GM23338 (cell line): ENCODE measurements at regions not wholly inside any gene's neighbourhood (a gene's known extent, or its start where the extent isn't known, plus 50 kb on each side); places are given as distances from the start of the nearest gene placed in this dataset.

ENCODE experiments used
- ATAC-seq: fragments of 200-7000 bp; cut with Tn5 transposase; 3 replicates; pipeline ENCODE4 v1.9.1; 2020
- DNase-seq: peaks from one replicate; pipeline ENCODE4 v3.0.0-alpha.2; 2015; ENCODE audit warnings: low spot score
- H2AFZ ChIP-seq: fragments of 200-600 bp; sonication (generic); 2 replicates; pipeline ENCODE4 v1.8.0; 2016; ENCODE audit warnings: antibody characterized with exemption, mild to moderate bottlenecking, moderate library complexity
- H3F3A ChIP-seq: fragments of 200-600 bp; sonication (generic); replicated peaks from 2 replicates; pipeline ENCODE4 v1.8.0; 2017; ENCODE audit warnings: antibody characterized with exemption, mixed run types, low read depth
- H3K27ac ChIP-seq: fragments of 200-600 bp; sonication (generic); 2 replicates; pipeline ENCODE4 v1.6.1; 2016; ENCODE audit warnings: low read depth
- H3K27me3 ChIP-seq: fragments of 200-600 bp; sonication (generic); 2 replicates; pipeline ENCODE4 v1.8.0; 2016; ENCODE audit warnings: mild to moderate bottlenecking, mixed run types, moderate library complexity; ENCODE audit not compliant: insufficient read depth
- H3K36me3 ChIP-seq: fragments of 200-600 bp; sonication (generic); 2 replicates; pipeline ENCODE4 v1.8.0; 2016; ENCODE audit warnings: mild to moderate bottlenecking; ENCODE audit not compliant: insufficient read depth
- H3K4me1 ChIP-seq: fragments of 200-600 bp; sonication (generic); 2 replicates; pipeline ENCODE4 v1.8.0; 2016; ENCODE audit warnings: mild to moderate bottlenecking, moderate library complexity; ENCODE audit not compliant: insufficient read depth
- H3K4me2 ChIP-seq: fragments of 200-600 bp; sonication (generic); 2 replicates; pipeline ENCODE4 v1.7.1; 2017; ENCODE audit warnings: mixed run types
- H3K4me3 ChIP-seq: fragments of 200-600 bp; sonication (generic); 2 replicates; pipeline ENCODE4 v1.6.1; 2016; ENCODE audit warnings: mixed run types
- H3K79me2 ChIP-seq: fragments of 200-600 bp; sonication (generic); replicated peaks from 2 replicates; pipeline ENCODE4 v1.8.0; 2017; ENCODE audit warnings: mild to moderate bottlenecking; ENCODE audit not compliant: insufficient read depth
- H3K9me2 ChIP-seq: fragments of 200-600 bp; sonication (generic); 2 replicates; pipeline ENCODE4 v1.8.0; 2017; ENCODE audit not compliant: insufficient read depth
- H4K20me1 ChIP-seq: fragments of 200-600 bp; sonication (generic); replicated peaks from 2 replicates; pipeline ENCODE4 v1.8.0; 2017; ENCODE audit warnings: mild to moderate bottlenecking; ENCODE audit not compliant: insufficient read depth
- H3K27ac Mint-ChIP-seq: 2 replicates; pipeline ENCODE4 v1.8.0; 2020; ENCODE audit warnings: inconsistent platforms, mild to moderate bottlenecking, moderate library complexity, mixed read lengths
- H3K27me3 Mint-ChIP-seq: 3 replicates; pipeline ENCODE4 v1.8.0; 2022; ENCODE audit warnings: low read depth, mild to moderate bottlenecking, moderate library complexity, mixed read lengths, inconsistent platforms; ENCODE audit not compliant: insufficient read depth, poor library complexity
- H3K36me3 Mint-ChIP-seq: 3 replicates; pipeline ENCODE4 v1.8.0; 2021; ENCODE audit warnings: low read depth, mild to moderate bottlenecking, inconsistent platforms, moderate library complexity, mixed read lengths
- H3K4me1 Mint-ChIP-seq: 3 replicates; pipeline ENCODE4 v1.8.0; 2020; ENCODE audit warnings: mild to moderate bottlenecking, inconsistent platforms, mixed read lengths
- H3K4me3 Mint-ChIP-seq: 3 replicates; pipeline ENCODE4 v1.8.0; 2021; ENCODE audit warnings: moderate library complexity, mild to moderate bottlenecking, inconsistent platforms, mixed read lengths
- H3K9me3 Mint-ChIP-seq: 3 replicates; pipeline ENCODE4 v1.8.0; 2020; ENCODE audit warnings: moderate library complexity, mild to moderate bottlenecking, inconsistent platforms, mixed read lengths
- CTCF ChIP-seq, 2 experiments: fragments of 200-600 bp in 1 of 2; sonication (generic) in 1 of 2; conservative IDR thresholded peaks; 2 replicates each; pipeline versions ENCODE4 v1.5.1 to v1.6.1; 2016 to 2017; ENCODE audit warnings: antibody characterized with exemption in 2 of 2, low read depth in 2 of 2, mild to moderate bottlenecking in 2 of 2, moderate library complexity in 1 of 2
- EZH2 ChIP-seq: fragments of 200-600 bp; sonication (generic); IDR thresholded peaks from one replicate; pipeline ENCODE4 v1.8.0; 2017; ENCODE audit warnings: antibody characterized with exemption, mild to moderate bottlenecking, low read depth; ENCODE audit not compliant: unreplicated experiment
- EZH2phosphoT487 ChIP-seq: fragments of 200-600 bp; sonication (generic); IDR thresholded peaks from one replicate; pipeline ENCODE4 v1.8.1; 2018; ENCODE audit warnings: antibody characterized with exemption; ENCODE audit not compliant: unreplicated experiment
- JUNB ChIP-seq: IDR thresholded peaks from one replicate; pipeline ENCODE4 v1.6.1; 2016; ENCODE audit warnings: antibody characterized with exemption; ENCODE audit not compliant: unreplicated experiment
- POLR2AphosphoS5 ChIP-seq: IDR thresholded peaks from 2 replicates; pipeline ENCODE4 v1.6.1; 2016; ENCODE audit warnings: antibody characterized with exemption, low read depth
- STAT1 ChIP-seq: IDR thresholded peaks from one replicate; pipeline ENCODE4 v1.6.1; 2016; ENCODE audit warnings: antibody characterized with exemption; ENCODE audit not compliant: unreplicated experiment
- ZNF114 ChIP-seq: fragments of 250-450 bp; sonication (Bioruptor Pico); IDR thresholded peaks from 2 replicates; pipeline ENCODE4 v1.5.0; 2020; ENCODE audit warnings: mild to moderate bottlenecking, moderate library complexity
- ZNF331 ChIP-seq: fragments of 250-450 bp; sonication (Bioruptor Pico); IDR thresholded peaks from 2 replicates; pipeline ENCODE4 v1.5.0; 2020; ENCODE audit warnings: low read depth, mild to moderate bottlenecking, moderate library complexity
- ZNF462 ChIP-seq: fragments of 250-450 bp; sonication (Bioruptor Pico); IDR thresholded peaks from 2 replicates; pipeline ENCODE4 v1.5.0; 2020; ENCODE audit warnings: mild to moderate bottlenecking, moderate library complexity
- TF ChIP-seq, protein P1 (sequence below): IDR thresholded peaks from 2 replicates; pipeline ENCODE4 v1.6.1; 2016; ENCODE audit warnings: antibody characterized with exemption

GRCh38 chr11:107263844-107264563 is 193.6 kb downstream of the CWF19L2 start:
- no peaks in the 10 kb centered on the region for H3K9me3 Mint-ChIP-seq
- TF ChIP-seq EZH2phosphoT487 (no peak), ZNF462 (no peak), ZNF331 (CRISPR knock-in tag) (no peak), STAT1 (no peak), JUNB (no peak), POLR2AphosphoS5 (no peak), EZH2 (no peak), CTCF (conservative IDR thresholded peaks at IDR 0.05; ENCODE audit: low read depth in 2 of 2) (no peak), ZNF114 (CRISPR knock-in tag) (no peak)
- TF ChIP-seq, protein P1, sequence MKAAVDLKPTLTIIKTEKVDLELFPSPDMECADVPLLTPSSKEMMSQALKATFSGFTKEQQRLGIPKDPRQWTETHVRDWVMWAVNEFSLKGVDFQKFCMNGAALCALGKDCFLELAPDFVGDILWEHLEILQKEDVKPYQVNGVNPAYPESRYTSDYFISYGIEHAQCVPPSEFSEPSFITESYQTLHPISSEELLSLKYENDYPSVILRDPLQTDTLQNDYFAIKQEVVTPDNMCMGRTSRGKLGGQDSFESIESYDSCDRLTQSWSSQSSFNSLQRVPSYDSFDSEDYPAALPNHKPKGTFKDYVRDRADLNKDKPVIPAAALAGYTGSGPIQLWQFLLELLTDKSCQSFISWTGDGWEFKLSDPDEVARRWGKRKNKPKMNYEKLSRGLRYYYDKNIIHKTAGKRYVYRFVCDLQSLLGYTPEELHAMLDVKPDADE, result no peak

More at GRCh38 chr11:107263844-107264563, 193.6 kb downstream of the CWF19L2 start:
- Histone ChIP-seq H3K9me2 (no peaks in the 10 kb centered on the region), H2AFZ (no peak overlapping the region), H3K4me1 (no peaks in the 10 kb centered on the region), H3K36me3 (no peaks in the 10 kb centered on the region), H3K27me3 (no peaks in the 10 kb centered on the region), H3K4me2 (no peak overlapping the region), H3F3A (no peaks in the 10 kb centered on the region), H3K79me2 (no peaks in the 10 kb centered on the region), H4K20me1 (no peaks in the 10 kb centered on the region), H3K4me3 (no peak overlapping the region), H3K27ac (no peak overlapping the region)
- no peak for ATAC-seq
- Mint-ChIP-seq H3K4me1 (no peaks in the 10 kb centered on the region), H3K4me3 (no peak overlapping the region), H3K27me3 (peaks cover 3% of the 10 kb centered on the region), H3K27ac (no peak overlapping the region), H3K36me3 (no peaks in the 10 kb centered on the region)
- DNase-seq, result no peak
